Psoas muscle (tissue), 7 donors: ENCODE measurements at regions not wholly inside any gene's neighbourhood (a gene's known extent, or its start where the extent isn't known, plus 50 kb on each side); places are given as distances from the start of the nearest gene placed in this dataset.

Experiments used
- ATAC-seq, 4 donors: fragments of 200-7000 bp; cut with Tn5 transposase; one replicate each; pipeline ENCODE4 v1.9.1; 2020; ENCODE audit warnings: moderate library complexity in 3 of 4, mild to moderate bottlenecking in 2 of 4
- DNase-seq, 2 donors: peaks; one replicate each; pipeline ENCODE4 v3.0.0-alpha.2; 2020
- H3K27ac ChIP-seq: fragments of 200-600 bp; one replicate; pipeline ENCODE4 v1.8.0; 2022
- H3K27me3 ChIP-seq, 3 donors: fragments of 200-600 bp in 1 of 3; one replicate each; pipeline versions ENCODE4 v1.6.1 to v1.8.0; 2013 to 2022; ENCODE audit warnings: low read length in 2 of 3, mild to moderate bottlenecking in 2 of 3, moderate library complexity in 1 of 3; ENCODE audit not compliant: insufficient read depth in 3 of 3
- H3K36me3 ChIP-seq, 2 donors: fragments of 200-600 bp in 1 of 2; one replicate each; pipeline versions ENCODE4 v1.6.1 to v1.8.0; 2013 to 2022; ENCODE audit warnings: low read depth in 1 of 2, mild to moderate bottlenecking in 1 of 2, moderate library complexity in 1 of 2; ENCODE audit not compliant: insufficient read depth in 1 of 2
- H3K4me1 ChIP-seq: fragments of 200-600 bp; one replicate; pipeline ENCODE4 v1.8.0; 2022
- H3K4me3 ChIP-seq: fragments of 200-600 bp; one replicate; pipeline ENCODE4 v1.8.0; 2022; ENCODE audit warnings: mild to moderate bottlenecking
- H3K9me3 ChIP-seq: fragments of 200-600 bp; one replicate; pipeline ENCODE4 v1.8.0; 2022
- WGBS, 3 donors: extraction: QIAGEN DNeasy Blood & Tissue Kit; methylation state at CpG; one replicate each; pipeline versions ENCODE4 v1.1.6 to v1.1.7; 2013; 5-methylcytosine and 5-hydroxymethylcytosine counted together
- intact Hi-C, 2 donors: fragments of 100-400 bp; cut with DNase I; formaldehyde crosslinking; loops; one replicate each; pipeline versions ENCODE4 v1.11.0 to v1.14.2; 2022
- TF ChIP-seq, protein P1 (sequence below): fragments of 200-600 bp; IDR thresholded peaks from one replicate; pipeline ENCODE4 v1.8.0; 2022; ENCODE audit warnings: antibody characterized with exemption
- donor health status: healthy with polysubstance abuse.
- donor health status: DM: no; HTN: no; CAD: no; lungs with moderate emphysema.
- donor health status: Bipolar disorder and iron deficiency.
- donor health status: healthy.
- donor health status: DM: yes; HTN: yes; CAD: no.
- donor health status: DM: no; HTN: no; CAD: no.
- donor health status: DM: yes; HTN: yes; CAD: no.

- ATAC-seq: peak in 3 of 4 donors; percentile 69 to 91 (median 88)
- 20 to 37% (median 22%) methylated on average over 4 of the region's 4 CpGs for WGBS, 3 donors
- intact Hi-C loops: no loop called here
- H3K36me3 ChIP-seq: no peaks in the 10 kb centered on the region
- no peaks in the 10 kb centered on the region for H3K4me1 ChIP-seq
- TF ChIP-seq, protein P1, sequence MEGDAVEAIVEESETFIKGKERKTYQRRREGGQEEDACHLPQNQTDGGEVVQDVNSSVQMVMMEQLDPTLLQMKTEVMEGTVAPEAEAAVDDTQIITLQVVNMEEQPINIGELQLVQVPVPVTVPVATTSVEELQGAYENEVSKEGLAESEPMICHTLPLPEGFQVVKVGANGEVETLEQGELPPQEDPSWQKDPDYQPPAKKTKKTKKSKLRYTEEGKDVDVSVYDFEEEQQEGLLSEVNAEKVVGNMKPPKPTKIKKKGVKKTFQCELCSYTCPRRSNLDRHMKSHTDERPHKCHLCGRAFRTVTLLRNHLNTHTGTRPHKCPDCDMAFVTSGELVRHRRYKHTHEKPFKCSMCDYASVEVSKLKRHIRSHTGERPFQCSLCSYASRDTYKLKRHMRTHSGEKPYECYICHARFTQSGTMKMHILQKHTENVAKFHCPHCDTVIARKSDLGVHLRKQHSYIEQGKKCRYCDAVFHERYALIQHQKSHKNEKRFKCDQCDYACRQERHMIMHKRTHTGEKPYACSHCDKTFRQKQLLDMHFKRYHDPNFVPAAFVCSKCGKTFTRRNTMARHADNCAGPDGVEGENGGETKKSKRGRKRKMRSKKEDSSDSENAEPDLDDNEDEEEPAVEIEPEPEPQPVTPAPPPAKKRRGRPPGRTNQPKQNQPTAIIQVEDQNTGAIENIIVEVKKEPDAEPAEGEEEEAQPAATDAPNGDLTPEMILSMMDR: no peak
- peak overlapping the region; percentile 48 for H3K27ac ChIP-seq
- no peaks in the 10 kb centered on the region for H3K27me3 ChIP-seq
- DNase-seq: peak in 1 of 2 donors; percentile 15
- peak overlapping the region; percentile 52 for H3K4me3 ChIP-seq
- H3K9me3 ChIP-seq: no peaks in the 10 kb centered on the region
These were observed 507.6 kb downstream of the CETN3 start for GRCh38 chr5:89901983-89902382.

- ATAC-seq: no peak
These were observed 508.2 kb downstream of the CETN3 start for GRCh38 chr5:89901346-89901745.

DNA sequence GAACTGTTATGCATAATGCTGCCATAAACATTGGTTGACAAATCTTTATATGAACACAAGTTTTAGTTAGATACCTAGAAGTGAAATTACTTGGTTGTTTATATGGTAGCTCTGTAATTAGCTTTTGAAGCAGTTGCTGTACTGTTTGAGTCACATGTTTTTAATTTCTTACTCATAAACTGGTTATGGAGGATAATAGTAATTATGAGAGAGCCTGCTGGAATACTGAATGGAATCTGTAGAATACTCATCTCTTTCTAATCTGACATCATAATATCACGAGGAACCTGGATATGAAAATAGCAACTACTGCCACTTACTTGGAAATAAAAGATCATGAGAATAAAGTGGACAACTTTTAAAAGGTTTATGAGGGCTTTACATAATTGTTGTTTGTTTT lies 509.2 kb downstream of the CETN3 start:
- Histone ChIP-seq H3K36me3 (no peaks in the 10 kb centered on the region), H3K9me3 (peaks cover 13% of the 10 kb centered on the region), H3K4me1 (no peaks in the 10 kb centered on the region), H3K27ac (no peak overlapping the region), H3K4me3 (no peak overlapping the region), H3K27me3 (no peaks in the 10 kb centered on the region)
- intact Hi-C loops: no loop called here
- DNase-seq (no peak), ATAC-seq (no peak)
- TF ChIP-seq, protein P1: no peak
- 49 to 64% (median 56%) methylated on average over 1 of the region's 1 CpG for WGBS, 3 donors

More at GRCh38 chr5:89901346-89901745, 508.2 kb downstream of the CETN3 start:
- intact Hi-C loops: no loop called here
- peaks cover 4% of the 10 kb centered on the region for H3K9me3 ChIP-seq
- H3K27ac ChIP-seq: peak overlapping the region; percentile 48
- DNase-seq: no peak
- no peaks in the 10 kb centered on the region for H3K27me3 ChIP-seq
- TF ChIP-seq, protein P1: no peak
- 25 to 30% (median 29%) methylated on average over 1 of the region's 1 CpG for WGBS, 3 donors
- no peaks in the 10 kb centered on the region for H3K36me3 ChIP-seq
- no peaks in the 10 kb centered on the region for H3K4me1 ChIP-seq
- no peak overlapping the region for H3K4me3 ChIP-seq

- DNase-seq: no peak
- TF ChIP-seq, protein P1: no peak
- no peak overlapping the region for H3K4me3 ChIP-seq
These were observed 510.0 kb downstream of the CETN3 start for GRCh38 chr5:89899559-89899958.

DNA sequence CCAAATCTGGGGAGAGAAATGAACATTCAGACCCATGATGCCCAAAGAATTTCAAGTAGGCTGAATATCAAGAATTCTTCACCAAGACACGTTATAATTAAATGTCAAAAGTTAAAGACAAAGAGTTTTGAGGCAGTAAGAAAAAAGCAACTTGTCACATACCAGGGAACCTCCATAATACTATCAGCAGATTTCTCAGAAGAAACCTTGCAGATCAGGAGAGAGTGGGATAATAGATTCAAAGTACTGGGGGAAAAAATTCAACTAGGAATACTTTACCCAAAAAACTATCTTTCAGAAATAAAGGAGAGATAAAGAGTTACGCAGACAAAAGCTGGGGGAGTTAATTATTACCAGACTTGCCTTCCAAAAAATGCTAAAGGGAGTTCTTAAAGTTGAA lies 516.0 kb downstream of the CETN3 start:
- no peaks in the 10 kb centered on the region for H3K27me3 ChIP-seq
- peaks cover 40% of the 10 kb centered on the region for H3K9me3 ChIP-seq
- no peaks in the 10 kb centered on the region for H3K4me1 ChIP-seq
- H3K36me3 ChIP-seq: no peaks in the 10 kb centered on the region
- ATAC-seq: no peak
- intact Hi-C loops: no loop called here
- DNase-seq: no peak
- H3K4me3 ChIP-seq: no peak overlapping the region
- TF ChIP-seq, protein P1: no peak
- 73 to 83% (median 82%) methylated on average over 2 of the region's 2 CpGs for WGBS, 3 donors
- no peak overlapping the region for H3K27ac ChIP-seq

More at GRCh38 chr5:89899559-89899958, 510.0 kb downstream of the CETN3 start:
- intact Hi-C loops: no loop called here
- H3K36me3 ChIP-seq: no peaks in the 10 kb centered on the region
- no peaks in the 10 kb centered on the region for H3K27me3 ChIP-seq
- H3K9me3 ChIP-seq: peaks cover 20% of the 10 kb centered on the region
- H3K4me1 ChIP-seq: no peaks in the 10 kb centered on the region
- ATAC-seq: no peak
- H3K27ac ChIP-seq: no peak overlapping the region
